HCT116 (cell line): ENCODE measurements at regions not wholly inside any gene's neighbourhood (a gene's known extent, or its start where the extent isn't known, plus 50 kb on each side); places are given as distances from the start of the nearest gene placed in this dataset.

ENCODE experiments used
- ATAC-seq: fragments of 200-7000 bp; cut with Tn5 transposase; 2 replicates; pipeline ENCODE4 v1.9.1; 2020; ENCODE audit warnings: mild to moderate bottlenecking, moderate library complexity
- BruUV-seq: library from RNA; stranded (reverse); fragments of 400-500 nt; replicated peaks from 2 replicates; lab custom pipeline; 2021; lab: Mats Ljungman, UMichigan
- CTCF ChIA-PET: fragments of 300-600 bp; sonication (Branson Sonifier 250); formaldehyde crosslinking; loops from one replicate; lab custom pipeline; 2021; ENCODE audit warnings: antibody characterized with exemption; lab: Charles Lee
- POLR2A ChIA-PET: fragments of 300-600, 350-600 bp; sonication (Branson Sonifier 250); formaldehyde crosslinking; loops from one replicate; lab custom pipeline; 2021; ENCODE audit warnings: antibody characterized with exemption; lab: Charles Lee
- RAD21 ChIA-PET, 2 experiments: fragments of 300-600 bp; sonication (Branson Sonifier 250); formaldehyde crosslinking; loops; one replicate each; lab custom pipeline; 2023; ENCODE audit warnings: low total read pairs in 2 of 2; ENCODE audit not compliant: uncharacterized antibody in 2 of 2, unreplicated experiment in 2 of 2, low non-redundant PET in 1 of 2; lab: Charles Lee
- DNase-seq: peaks from one replicate; pipeline ENCODE4 v3.0.0-alpha.2; 2010; ENCODE audit warnings: low read depth, low spot score
- H2AFZ ChIP-seq: fragments of 200-600 bp; shearing (Covaris generic), sonication (generic); 2 replicates; pipeline ENCODE4 v1.6.1; 2017; ENCODE audit warnings: low read depth, mixed run types, mixed read lengths, antibody characterized with exemption, low read length; ENCODE audit not compliant: poor library complexity, severe bottlenecking
- H3K27ac ChIP-seq: 2 replicates; pipeline ENCODE4 v1.5.1; 2012; ENCODE audit warnings: low read depth, low read length
- H3K27me3 ChIP-seq: fragments of 200-600 bp; sonication (generic); 2 replicates; pipeline ENCODE4 v1.6.1; 2016; ENCODE audit warnings: mixed run types, low read length, mixed read lengths; ENCODE audit not compliant: insufficient read depth
- H3K36me3 ChIP-seq, 2 experiments: fragments of 200-500 bp in 1 of 2; fragments of 200-600 bp in 1 of 2; sonication (Bioruptor generic) in 1 of 2; sonication (generic) in 1 of 2; 2 replicates each; pipeline versions ENCODE4 v1.5.1 to v1.6.1; 2014 to 2016; ENCODE audit warnings: low read length in 2 of 2, inconsistent platforms in 1 of 2, mixed read lengths in 1 of 2, mixed run types in 1 of 2; ENCODE audit not compliant: insufficient read depth in 2 of 2, control insufficient read depth in 1 of 2
- H3K4me1 ChIP-seq, 2 experiments: fragments of 200-600 bp in 1 of 2; sonication (generic) in 1 of 2; 2 replicates each; pipeline versions ENCODE4 v1.5.1 to v1.6.1; 2012 to 2017; ENCODE audit warnings: low read length in 2 of 2, inconsistent platforms in 1 of 2, mild to moderate bottlenecking in 1 of 2, mixed read lengths in 1 of 2, mixed run types in 1 of 2, moderate library complexity in 1 of 2; ENCODE audit not compliant: insufficient read depth in 2 of 2, control insufficient read depth in 1 of 2
- H3K4me2 ChIP-seq: fragments of 200-600 bp; sonication (generic); 2 replicates; pipeline ENCODE4 v1.6.1; 2017; ENCODE audit warnings: mixed run types, low read length, mixed read lengths
- H3K4me3 ChIP-seq, 2 experiments: fragments of 200-600 bp in 1 of 2; sonication (generic) in 1 of 2; replicated peaks in 1 of 2; 2 replicates each; pipeline ENCODE4 v1.5.1; 2011 to 2016; ENCODE audit warnings: low read length in 2 of 2, control low read depth in 1 of 2, low read depth in 1 of 2, mild to moderate bottlenecking in 1 of 2, mixed read lengths in 1 of 2, mixed run types in 1 of 2
- H3K79me2 ChIP-seq: fragments of 200-600 bp; sonication (generic); 2 replicates; pipeline ENCODE4 v1.6.1; 2017; ENCODE audit warnings: mild to moderate bottlenecking, mixed run types, low read length, moderate library complexity, mixed read lengths; ENCODE audit not compliant: insufficient read depth
- H3K9ac ChIP-seq: fragments of 200-600 bp; sonication (generic); 2 replicates; pipeline ENCODE4 v1.6.1; 2016; ENCODE audit warnings: low read length, mixed read lengths
- H3K9me2 ChIP-seq: fragments of 200-600 bp; sonication (generic), shearing (Covaris generic); 2 replicates; pipeline ENCODE4 v1.6.1; 2017; ENCODE audit warnings: mixed run types, mild to moderate bottlenecking, moderate library complexity; ENCODE audit not compliant: insufficient read depth
- H3K9me3 ChIP-seq, 2 experiments: fragments of 200-500 bp in 1 of 2; fragments of 200-600 bp in 1 of 2; sonication (Bioruptor generic) in 1 of 2; sonication (generic) in 1 of 2; 2 replicates each; pipeline ENCODE4 v1.6.1; 2014 to 2017; ENCODE audit warnings: low read length in 2 of 2, mixed read lengths in 2 of 2, inconsistent platforms in 1 of 2, low read depth in 1 of 2, mild to moderate bottlenecking in 1 of 2, mixed run types in 1 of 2, moderate library complexity in 1 of 2; ENCODE audit not compliant: control insufficient read depth in 1 of 2, insufficient read depth in 1 of 2
- H4K20me1 ChIP-seq: fragments of 200-600 bp; sonication (generic), shearing (Covaris generic); 2 replicates; pipeline ENCODE4 v1.6.1; 2017; ENCODE audit warnings: mixed run types, mild to moderate bottlenecking, moderate library complexity; ENCODE audit not compliant: insufficient read depth
- CBX3 ChIP-seq: IDR thresholded peaks from 2 replicates; pipeline ENCODE4 v1.6.1; 2012; ENCODE audit warnings: low read depth
- CEBPB ChIP-seq: IDR thresholded peaks from 2 replicates; pipeline ENCODE4 v1.6.1; 2012; ENCODE audit warnings: low read depth
- EGR1 ChIP-seq: IDR thresholded peaks from 2 replicates; pipeline ENCODE4 v1.6.1; 2012; ENCODE audit warnings: low read depth
- ELF1 ChIP-seq: IDR thresholded peaks from 2 replicates; pipeline ENCODE4 v1.6.1; 2012; ENCODE audit warnings: low read depth, borderline replicate concordance
- EZH2phosphoT487 ChIP-seq: fragments of 200-600 bp; IDR thresholded peaks from 2 replicates; pipeline ENCODE4 v1.6.1; 2018; ENCODE audit warnings: antibody characterized with exemption, borderline replicate concordance
- FOSL1 ChIP-seq: IDR thresholded peaks from 2 replicates; pipeline ENCODE4 v1.6.1; 2012; ENCODE audit warnings: low read depth
- POLR2A ChIP-seq: IDR thresholded peaks from 2 replicates; pipeline ENCODE4 v1.7.0; 2011; ENCODE audit warnings: borderline replicate concordance; ENCODE audit not compliant: insufficient read depth, insufficient read length; ENCODE audit errors: extremely low read depth
- RAD21 ChIP-seq: IDR thresholded peaks from 2 replicates; pipeline ENCODE4 v1.6.1; 2012; ENCODE audit warnings: low read depth, mild to moderate bottlenecking
- SIN3A ChIP-seq: IDR thresholded peaks from 2 replicates; pipeline ENCODE4 v1.6.1; 2012; ENCODE audit warnings: low read depth
- SP1 ChIP-seq: IDR thresholded peaks from 2 replicates; pipeline ENCODE4 v1.6.1; 2012; ENCODE audit warnings: low read depth
- SRF ChIP-seq: IDR thresholded peaks from 2 replicates; pipeline ENCODE4 v1.6.1; 2012; ENCODE audit warnings: low read depth
- intact Hi-C: fragments of 100-400 bp; cut with micrococcal nuclease; formaldehyde crosslinking; loops from 2 replicates; pipeline ENCODE4 v1.10.0; 2022
- TF ChIP-seq, protein P1 (sequence below): IDR thresholded peaks from 2 replicates; pipeline ENCODE4 v1.6.1; 2012; ENCODE audit warnings: low read depth

DNA sequence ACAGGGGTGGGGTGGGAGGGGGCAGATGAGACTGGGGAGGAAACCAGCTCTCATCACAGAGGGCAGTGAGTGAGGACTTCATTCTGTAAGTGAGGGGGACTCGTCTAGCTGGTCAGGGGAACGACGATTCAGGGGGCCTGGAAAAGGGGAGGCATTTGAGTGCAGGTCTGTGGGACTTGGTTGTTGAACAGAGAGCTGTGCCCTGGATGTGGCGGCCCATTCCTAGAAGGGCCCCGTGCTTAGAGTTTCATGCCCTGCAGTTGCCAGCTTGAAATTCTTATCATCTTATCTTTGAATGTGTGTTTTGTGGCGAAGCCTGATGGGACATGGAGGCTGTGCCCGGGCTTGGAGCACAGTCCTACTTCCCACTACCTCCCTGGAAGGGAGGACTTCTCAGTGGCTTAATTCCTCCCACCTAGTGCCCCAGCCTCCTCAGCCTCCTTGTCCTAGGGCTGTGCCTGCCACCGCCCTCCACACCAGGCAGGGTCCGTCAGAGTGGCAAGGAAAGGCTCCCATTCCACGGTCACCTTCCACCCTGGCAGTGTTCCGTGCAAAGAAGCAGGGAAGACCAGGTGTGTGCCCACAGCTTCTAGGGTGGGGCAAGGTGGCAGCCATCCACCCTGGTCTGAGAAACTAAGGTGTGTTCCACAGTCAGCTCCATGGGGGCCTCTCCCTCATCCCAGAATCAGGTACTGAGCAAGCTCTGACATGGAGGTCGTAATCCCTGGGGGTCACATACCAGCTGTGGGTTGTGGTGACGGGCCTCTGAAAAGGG lies 59.7 kb upstream of the LMO1 start (continued):
- TF ChIP-seq, protein P1, sequence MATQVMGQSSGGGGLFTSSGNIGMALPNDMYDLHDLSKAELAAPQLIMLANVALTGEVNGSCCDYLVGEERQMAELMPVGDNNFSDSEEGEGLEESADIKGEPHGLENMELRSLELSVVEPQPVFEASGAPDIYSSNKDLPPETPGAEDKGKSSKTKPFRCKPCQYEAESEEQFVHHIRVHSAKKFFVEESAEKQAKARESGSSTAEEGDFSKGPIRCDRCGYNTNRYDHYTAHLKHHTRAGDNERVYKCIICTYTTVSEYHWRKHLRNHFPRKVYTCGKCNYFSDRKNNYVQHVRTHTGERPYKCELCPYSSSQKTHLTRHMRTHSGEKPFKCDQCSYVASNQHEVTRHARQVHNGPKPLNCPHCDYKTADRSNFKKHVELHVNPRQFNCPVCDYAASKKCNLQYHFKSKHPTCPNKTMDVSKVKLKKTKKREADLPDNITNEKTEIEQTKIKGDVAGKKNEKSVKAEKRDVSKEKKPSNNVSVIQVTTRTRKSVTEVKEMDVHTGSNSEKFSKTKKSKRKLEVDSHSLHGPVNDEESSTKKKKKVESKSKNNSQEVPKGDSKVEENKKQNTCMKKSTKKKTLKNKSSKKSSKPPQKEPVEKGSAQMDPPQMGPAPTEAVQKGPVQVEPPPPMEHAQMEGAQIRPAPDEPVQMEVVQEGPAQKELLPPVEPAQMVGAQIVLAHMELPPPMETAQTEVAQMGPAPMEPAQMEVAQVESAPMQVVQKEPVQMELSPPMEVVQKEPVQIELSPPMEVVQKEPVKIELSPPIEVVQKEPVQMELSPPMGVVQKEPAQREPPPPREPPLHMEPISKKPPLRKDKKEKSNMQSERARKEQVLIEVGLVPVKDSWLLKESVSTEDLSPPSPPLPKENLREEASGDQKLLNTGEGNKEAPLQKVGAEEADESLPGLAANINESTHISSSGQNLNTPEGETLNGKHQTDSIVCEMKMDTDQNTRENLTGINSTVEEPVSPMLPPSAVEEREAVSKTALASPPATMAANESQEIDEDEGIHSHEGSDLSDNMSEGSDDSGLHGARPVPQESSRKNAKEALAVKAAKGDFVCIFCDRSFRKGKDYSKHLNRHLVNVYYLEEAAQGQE: no peak
- TF ChIP-seq SRF (no peak), SP1 (no peak), CBX3 (no peak), SIN3A (no peak), ELF1 (no peak), CEBPB (no peak), EGR1 (no peak), EZH2phosphoT487 (no peak)

DNA sequence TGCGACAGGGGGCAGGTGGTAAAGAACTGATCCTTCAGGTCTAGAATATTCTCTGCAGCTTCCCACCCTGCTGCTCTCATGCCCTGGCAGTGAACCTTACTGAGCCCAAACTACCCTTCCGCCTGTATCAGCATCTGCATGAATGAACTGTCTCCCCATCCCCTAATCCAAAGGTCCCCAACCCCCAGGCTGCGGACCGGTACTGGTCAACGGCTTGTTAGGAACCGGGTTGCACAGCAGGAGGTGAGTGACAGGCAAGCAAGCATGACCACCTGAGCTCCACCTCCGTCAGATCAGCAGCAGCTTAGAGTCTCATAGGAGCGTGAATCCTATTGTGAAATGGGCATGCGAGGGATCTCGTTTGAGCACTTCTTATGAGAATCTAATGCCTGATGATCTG lies 58.2 kb upstream of the LMO1 start:
- H3K9me2 ChIP-seq: no peaks in the 10 kb centered on the region
- H3K9me3 ChIP-seq: no peaks in the 10 kb centered on the region
- RAD21 ChIA-PET: no interaction called here
- TF ChIP-seq, protein P1: no peak
- no peak for TF ChIP-seq EZH2phosphoT487
- TF ChIP-seq RAD21: no peak
- no peak for TF ChIP-seq SRF
- no peak for TF ChIP-seq SP1
- TF ChIP-seq FOSL1: no peak
- no peak for TF ChIP-seq POLR2A
- TF ChIP-seq SIN3A: no peak
- ATAC-seq: no peak
- intact Hi-C loops: no loop called here
- H3K4me2 ChIP-seq: no peak overlapping the region
- no peaks in the 10 kb centered on the region for H4K20me1 ChIP-seq
- H3K4me3 ChIP-seq: no peak overlapping the region
- H3K27me3 ChIP-seq: no peaks in the 10 kb centered on the region
- CTCF ChIA-PET: no interaction called here
- H3K27ac ChIP-seq: no peak overlapping the region
- no peaks in the 10 kb centered on the region for H3K36me3 ChIP-seq
- H3K4me1 ChIP-seq: no peaks in the 10 kb centered on the region
- POLR2A ChIA-PET: no interaction called here
- no peaks in the 10 kb centered on the region for H3K79me2 ChIP-seq
- H3K9ac ChIP-seq: no peak overlapping the region
- BruUV-seq: no TSS peak
- no peak overlapping the region for H2AFZ ChIP-seq
- no peak for DNase-seq
